Spleen (tissue), 11 donors: ENCODE measurements at regions not wholly inside any gene's neighbourhood (a gene's known extent, or its start where the extent isn't known, plus 50 kb on each side); places are given as distances from the start of the nearest gene placed in this dataset.

Experiments used
- DNase-seq: peaks from one replicate; pipeline ENCODE4 v3.0.0-alpha.2; 2020
- H3K27ac ChIP-seq, 8 donors: fragments of 200-600 bp; sonication (generic) in 7 of 8; 1 replicate in 4 of 8; 2 replicates in 4 of 8; pipeline versions ENCODE4 v1.5.0 to v1.8.0; 2016 to 2021; ENCODE audit warnings: inconsistent platforms in 4 of 8, mild to moderate bottlenecking in 4 of 8, moderate library complexity in 1 of 8
- H3K27me3 ChIP-seq, 7 donors: fragments of 200-600 bp; sonication (generic) in 6 of 7; replicated peaks in 1 of 7; 1 replicate in 4 of 7; 2 replicates in 3 of 7; pipeline versions ENCODE4 v1.5.0 to v1.8.0; 2016 to 2021; ENCODE audit warnings: inconsistent platforms in 3 of 7, mild to moderate bottlenecking in 1 of 7
- H3K36me3 ChIP-seq, 6 donors: fragments of 200-600 bp; sonication (generic) in 5 of 6; 1 replicate in 4 of 6; 2 replicates in 2 of 6; pipeline versions ENCODE4 v1.5.0 to v1.8.0; 2016 to 2021; ENCODE audit warnings: inconsistent platforms in 2 of 6
- H3K4me1 ChIP-seq, 6 donors: fragments of 200-600 bp; sonication (generic) in 5 of 6; 1 replicate in 3 of 6; 2 replicates in 3 of 6; pipeline versions ENCODE4 v1.5.0 to v1.8.0; 2016 to 2021; ENCODE audit warnings: inconsistent platforms in 3 of 6
- H3K4me3 ChIP-seq, 8 donors: fragments of 200-600 bp; sonication (generic) in 7 of 8; 1 replicate in 4 of 8; 2 replicates in 4 of 8; pipeline versions ENCODE4 v1.5.0 to v1.8.0; 2016 to 2021; ENCODE audit warnings: inconsistent platforms in 4 of 8, mild to moderate bottlenecking in 4 of 8, moderate library complexity in 2 of 8
- H3K9me3 ChIP-seq, 8 donors: fragments of 200-600 bp; sonication (generic) in 7 of 8; 1 replicate in 4 of 8; 2 replicates in 4 of 8; pipeline versions ENCODE4 v1.5.0 to v1.8.0; 2016 to 2021; ENCODE audit warnings: inconsistent platforms in 4 of 8
- POLR2A ChIP-seq, 3 donors: fragments of 450-650 bp; IDR thresholded peaks; one replicate each; pipeline ENCODE4 v1.5.1; 2017; ENCODE audit warnings: antibody characterized with exemption in 3 of 3, mild to moderate bottlenecking in 1 of 3
- POLR2AphosphoS5 ChIP-seq, 3 donors: sonication (generic); formaldehyde crosslinking; IDR thresholded peaks; one replicate each; pipeline ENCODE4 v1.5.1; 2017; ENCODE audit warnings: antibody characterized with exemption in 3 of 3
- WGBS, 5 donors: extraction: QIAGEN DNeasy Blood & Tissue Kit in 3 of 5; methylation state at CpG; one replicate each; pipeline versions ENCODE4 v1.1.5 to v1.1.7; 2013 to 2018; 5-methylcytosine and 5-hydroxymethylcytosine counted together
- intact Hi-C: fragments of 100-400 bp; cut with DNase I; formaldehyde crosslinking; loops from one replicate; pipeline ENCODE4 v1.15.0; 2023; ENCODE audit warnings: low total_unique reads
- TF ChIP-seq, protein P1 (sequence below), 11 experiments: fragments of 200-600 bp in 7 of 11; fragments of 450-650 bp in 4 of 11; sonication (generic) in 4 of 11; IDR thresholded peaks in 8 of 11; conservative IDR thresholded peaks in 3 of 11; 1 replicate in 7 of 11; 2 replicates in 4 of 11; pipeline versions ENCODE4 v1.4.0 to v1.8.0; 2016 to 2021; ENCODE audit warnings: antibody characterized with exemption in 11 of 11, inconsistent platforms in 4 of 11, mild to moderate bottlenecking in 1 of 11
- donor health status: healthy with polysubstance abuse.
- donor health status: DM: no; HTN: no; CAD: no; lungs with moderate emphysema.
- donor health status: DM: no; HTN: no; CAD: no.
- donor health status: Bipolar disorder and iron deficiency.
- donor health status: healthy.
- donor health status: DM: no; HTN: no; CAD: no.
- donor health status: DM: yes; HTN: yes; CAD: no.

DNA sequence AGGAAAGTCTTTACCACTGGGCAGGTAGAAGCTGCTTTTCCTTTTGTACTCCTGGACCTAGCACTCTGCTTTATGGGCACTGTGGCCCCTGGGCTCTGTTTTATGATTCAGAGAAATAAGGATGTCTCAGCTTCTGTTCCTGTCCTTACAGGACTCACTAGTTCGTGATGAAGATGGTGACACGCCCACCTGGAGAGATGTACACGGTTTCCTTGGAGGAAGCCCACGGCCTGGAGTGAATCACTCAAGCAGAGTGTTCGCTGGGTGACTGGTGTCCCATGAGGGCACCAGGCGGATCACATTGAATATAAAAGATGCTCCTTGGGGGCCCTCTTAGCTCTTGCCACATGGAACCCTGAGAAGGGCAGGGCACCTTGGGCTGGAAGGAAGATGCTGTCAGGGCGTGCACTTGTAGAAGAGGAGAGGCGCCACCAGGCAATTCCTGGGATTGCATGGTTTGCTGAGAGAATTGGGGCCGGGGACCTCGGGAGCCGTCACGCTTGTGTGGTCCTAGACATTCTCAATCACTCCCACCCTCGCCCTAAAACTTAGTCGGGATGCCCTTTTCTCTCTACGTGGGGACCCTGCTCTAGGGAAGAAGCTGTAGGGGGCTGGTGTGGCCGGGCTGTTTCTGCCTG, 202.6 kb downstream of the TSHZ3 start:
- H3K27ac ChIP-seq, result no peak overlapping the region
- WGBS, 5 donors, result 87 to 94% (median 89%) methylated on average over 16 of the region's 16 CpGs
- intact Hi-C loops, result no loop called here
- TF ChIP-seq POLR2A (IDR thresholded peaks at IDR 0.05) (no peak), POLR2AphosphoS5 (IDR thresholded peaks at IDR 0.05) (no peak)
- TF ChIP-seq, protein P1, sequence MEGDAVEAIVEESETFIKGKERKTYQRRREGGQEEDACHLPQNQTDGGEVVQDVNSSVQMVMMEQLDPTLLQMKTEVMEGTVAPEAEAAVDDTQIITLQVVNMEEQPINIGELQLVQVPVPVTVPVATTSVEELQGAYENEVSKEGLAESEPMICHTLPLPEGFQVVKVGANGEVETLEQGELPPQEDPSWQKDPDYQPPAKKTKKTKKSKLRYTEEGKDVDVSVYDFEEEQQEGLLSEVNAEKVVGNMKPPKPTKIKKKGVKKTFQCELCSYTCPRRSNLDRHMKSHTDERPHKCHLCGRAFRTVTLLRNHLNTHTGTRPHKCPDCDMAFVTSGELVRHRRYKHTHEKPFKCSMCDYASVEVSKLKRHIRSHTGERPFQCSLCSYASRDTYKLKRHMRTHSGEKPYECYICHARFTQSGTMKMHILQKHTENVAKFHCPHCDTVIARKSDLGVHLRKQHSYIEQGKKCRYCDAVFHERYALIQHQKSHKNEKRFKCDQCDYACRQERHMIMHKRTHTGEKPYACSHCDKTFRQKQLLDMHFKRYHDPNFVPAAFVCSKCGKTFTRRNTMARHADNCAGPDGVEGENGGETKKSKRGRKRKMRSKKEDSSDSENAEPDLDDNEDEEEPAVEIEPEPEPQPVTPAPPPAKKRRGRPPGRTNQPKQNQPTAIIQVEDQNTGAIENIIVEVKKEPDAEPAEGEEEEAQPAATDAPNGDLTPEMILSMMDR (IDR thresholded peaks at IDR 0.05 in 8 of 11, conservative IDR thresholded peaks at IDR 0.05 in 3 of 11), result no peak
- H3K9me3 ChIP-seq, result no peaks in the 10 kb centered on the region
- H3K36me3 ChIP-seq, result no peaks in the 10 kb centered on the region
- no peaks in the 10 kb centered on the region for H3K4me1 ChIP-seq
- no peaks in the 10 kb centered on the region for H3K27me3 ChIP-seq
- H3K4me3 ChIP-seq, result no peak overlapping the region
- no peak for DNase-seq

DNA sequence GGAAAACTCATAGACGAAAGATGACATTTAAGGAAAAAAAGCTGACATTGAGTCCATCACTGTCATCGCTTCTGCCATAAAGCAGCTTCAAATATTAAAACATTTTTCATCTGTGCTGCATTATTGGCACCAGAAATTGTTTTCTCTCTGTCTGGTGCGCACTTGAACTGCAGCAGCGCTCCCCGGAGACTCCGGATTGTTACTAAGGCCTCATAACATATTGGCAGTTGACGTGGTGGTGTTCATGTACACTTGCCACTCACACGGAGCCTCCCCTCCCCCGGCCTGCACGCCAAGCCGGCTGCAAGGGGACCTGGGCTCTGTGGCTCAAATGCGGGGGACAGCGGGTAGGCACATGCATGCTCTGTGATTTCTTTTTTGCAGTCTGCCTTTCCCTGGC, 203.2 kb downstream of the TSHZ3 start:
- TF ChIP-seq, protein P1 (IDR thresholded peaks at IDR 0.05 in 8 of 11, conservative IDR thresholded peaks at IDR 0.05 in 3 of 11), result no peak
- no peak for TF ChIP-seq POLR2AphosphoS5 (IDR thresholded peaks at IDR 0.05)
- no peak for TF ChIP-seq POLR2A (IDR thresholded peaks at IDR 0.05)
- DNase-seq, result no peak
- H3K4me1 ChIP-seq, result no peaks in the 10 kb centered on the region
- WGBS, 5 donors, result 83 to 94% (median 86%) methylated on average over 12 to 13 of the region's 13 CpGs
- H3K27ac ChIP-seq, result no peak overlapping the region
- no peak overlapping the region for H3K4me3 ChIP-seq
- no peaks in the 10 kb centered on the region for H3K9me3 ChIP-seq
- no peaks in the 10 kb centered on the region for H3K27me3 ChIP-seq
- H3K36me3 ChIP-seq, result no peaks in the 10 kb centered on the region
- intact Hi-C loops, result no loop called here

DNA sequence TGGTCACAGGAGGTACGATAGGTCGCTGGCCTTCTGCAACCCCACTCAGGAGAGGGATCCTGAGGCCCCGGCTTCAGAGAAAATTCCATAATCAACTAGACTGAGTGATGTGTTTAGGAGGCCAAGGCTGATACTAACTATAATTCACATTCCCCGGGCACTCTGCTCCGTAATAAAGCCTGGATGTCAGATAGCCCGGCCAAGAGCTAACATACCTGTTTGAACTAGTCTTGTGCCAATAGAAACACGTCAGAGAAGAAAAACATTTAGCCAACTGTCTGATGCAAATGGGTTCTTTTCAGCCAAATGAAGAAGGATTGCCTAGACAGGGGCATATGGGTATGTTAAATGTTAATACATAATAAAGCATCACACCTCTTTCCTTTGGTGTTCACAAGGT, 204.2 kb downstream of the TSHZ3 start:
- no peaks in the 10 kb centered on the region for H3K9me3 ChIP-seq
- intact Hi-C loops, result no loop called here
- no peaks in the 10 kb centered on the region for H3K27me3 ChIP-seq
- WGBS, 5 donors, result 88 to 96% (median 91%) methylated on average over 7 of the region's 7 CpGs
- H3K4me1 ChIP-seq, result peaks cover 0 to 3% (median 0%) of the 10 kb centered on the region in 6 donors
- H3K27ac ChIP-seq, result no peak overlapping the region
- H3K36me3 ChIP-seq, result no peaks in the 10 kb centered on the region
- no peak for DNase-seq
- no peak overlapping the region for H3K4me3 ChIP-seq
- TF ChIP-seq POLR2AphosphoS5 (IDR thresholded peaks at IDR 0.05) (no peak), POLR2A (IDR thresholded peaks at IDR 0.05) (no peak)
- TF ChIP-seq, protein P1 (IDR thresholded peaks at IDR 0.05 in 8 of 11, conservative IDR thresholded peaks at IDR 0.05 in 3 of 11), result no peak

DNA sequence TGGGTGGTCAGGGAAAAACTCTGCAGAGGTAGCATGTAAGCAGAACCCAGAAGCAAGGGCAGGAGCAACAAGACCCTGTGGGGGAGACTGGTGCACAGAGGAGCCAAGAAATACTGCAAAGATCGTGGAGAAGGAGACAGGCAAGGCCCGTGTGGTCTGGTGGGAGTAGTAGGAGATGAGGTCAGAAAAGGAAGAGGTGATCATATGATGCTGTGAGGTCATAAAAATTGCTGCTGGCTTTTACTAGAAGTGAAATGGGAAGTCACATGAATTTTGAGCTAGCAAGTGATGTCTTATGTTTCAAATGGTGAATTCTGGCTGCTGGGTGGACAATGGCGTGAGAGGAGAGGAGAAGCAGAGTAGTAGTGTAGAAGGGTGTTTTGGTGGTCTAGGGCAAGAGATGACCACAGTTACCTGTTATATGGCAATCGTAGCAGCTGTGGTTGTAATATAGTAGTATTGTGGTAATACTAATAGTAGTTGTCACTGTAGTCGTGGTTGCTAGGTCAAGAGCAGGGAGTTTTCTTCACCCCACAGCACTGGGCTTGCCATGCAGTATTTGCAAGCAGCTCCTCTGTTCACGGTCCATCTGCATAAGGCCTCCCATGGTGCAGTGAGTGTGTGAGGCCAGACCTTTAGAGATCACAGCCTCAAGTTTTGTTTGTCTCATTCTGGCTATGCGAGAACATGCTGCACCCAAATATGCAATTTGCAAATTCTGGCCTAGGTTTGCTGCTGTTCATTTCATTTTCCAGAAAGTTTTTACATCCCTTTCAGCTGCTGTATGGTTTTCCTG, 205.0 kb downstream of the TSHZ3 start:
- no peak for DNase-seq
- 81 to 90% (median 84%) methylated on average over 7 of the region's 7 CpGs for WGBS, 5 donors
- intact Hi-C loops, result no loop called here

More for the DNA sequence above, 205.0 kb downstream of the TSHZ3 start:
- H3K36me3 ChIP-seq, result no peaks in the 10 kb centered on the region
- no peak for TF ChIP-seq POLR2AphosphoS5 (IDR thresholded peaks at IDR 0.05)
- TF ChIP-seq POLR2A (IDR thresholded peaks at IDR 0.05), result no peak
- peaks cover 0 to 3% (median 0%) of the 10 kb centered on the region in 6 donors for H3K4me1 ChIP-seq
- no peaks in the 10 kb centered on the region for H3K9me3 ChIP-seq
- no peaks in the 10 kb centered on the region for H3K27me3 ChIP-seq
- H3K27ac ChIP-seq, result no peak overlapping the region
- H3K4me3 ChIP-seq, result no peak overlapping the region
